MCF 10A (cell line): ENCODE measurements at regions not wholly inside any gene's neighbourhood (a gene's known extent, or its start where the extent isn't known, plus 50 kb on each side); places are given as distances from the start of the nearest gene placed in this dataset.
A peak's percentile ranks its signal among the peaks of the same experiment; 100 is the strongest.
"Not testable (repeated sequence)": the region's sequence is repeated elsewhere in the genome, so short reads cannot be mapped to it uniquely, and the experiment has no call there.

Source experiments
- BruUV-seq: library from RNA; stranded (reverse); fragments of 400-500 nt; replicated peaks from 2 replicates; lab custom pipeline; 2021; lab: Mats Ljungman, UMichigan
- CTCF ChIA-PET: fragments of 300-600 bp; sonication (Branson Sonifier 250); formaldehyde crosslinking; extraction: SDS; loops from one replicate; lab custom pipeline; 2021; ENCODE audit warnings: antibody characterized with exemption, inconsistent platforms; lab: Yijun Ruan, JAX
- POLR2A ChIA-PET: fragments of 300-600, 350-650 bp; sonication (Branson Sonifier 250); formaldehyde crosslinking; extraction: SDS; loops from one replicate; lab custom pipeline; 2020; ENCODE audit warnings: antibody characterized with exemption, inconsistent platforms; lab: Yijun Ruan, JAX
- DNase-seq: peaks from one replicate; pipeline ENCODE4 v3.0.0-alpha.2; 2018; ENCODE audit not compliant: unreplicated experiment
- H3K27ac Mint-ChIP-seq: one replicate; pipeline ENCODE4 v1.8.0; 2022; ENCODE audit warnings: mild to moderate bottlenecking, low read depth, mixed read lengths; ENCODE audit not compliant: unreplicated experiment
- H3K27me3 Mint-ChIP-seq: one replicate; pipeline ENCODE4 v1.8.0; 2022; ENCODE audit warnings: mixed read lengths; ENCODE audit not compliant: insufficient read depth, unreplicated experiment
- H3K36me3 Mint-ChIP-seq: one replicate; pipeline ENCODE4 v1.8.0; 2022; ENCODE audit warnings: mild to moderate bottlenecking, moderate library complexity, mixed read lengths; ENCODE audit not compliant: insufficient read depth, unreplicated experiment
- H3K4me1 Mint-ChIP-seq: one replicate; pipeline ENCODE4 v1.8.0; 2022; ENCODE audit warnings: mixed read lengths; ENCODE audit not compliant: insufficient read depth, unreplicated experiment
- H3K4me3 Mint-ChIP-seq: one replicate; pipeline ENCODE4 v1.8.0; 2022; ENCODE audit warnings: mild to moderate bottlenecking, moderate library complexity, mixed read lengths; ENCODE audit not compliant: unreplicated experiment
- H3K9me3 Mint-ChIP-seq: one replicate; pipeline ENCODE4 v1.8.0; 2022; ENCODE audit warnings: mixed read lengths; ENCODE audit not compliant: unreplicated experiment
- intact Hi-C: fragments of 100-400 bp; cut with micrococcal nuclease; formaldehyde crosslinking; loops from 2 replicates; pipeline ENCODE4 v1.14.1; 2022
- TF ChIP-seq, protein P1 (sequence below): fragments of 200-600 bp; IDR thresholded peaks from one replicate; pipeline ENCODE4 v1.8.0; 2022; ENCODE audit warnings: antibody characterized with exemption, mild to moderate bottlenecking; ENCODE audit not compliant: unreplicated experiment

DNA sequence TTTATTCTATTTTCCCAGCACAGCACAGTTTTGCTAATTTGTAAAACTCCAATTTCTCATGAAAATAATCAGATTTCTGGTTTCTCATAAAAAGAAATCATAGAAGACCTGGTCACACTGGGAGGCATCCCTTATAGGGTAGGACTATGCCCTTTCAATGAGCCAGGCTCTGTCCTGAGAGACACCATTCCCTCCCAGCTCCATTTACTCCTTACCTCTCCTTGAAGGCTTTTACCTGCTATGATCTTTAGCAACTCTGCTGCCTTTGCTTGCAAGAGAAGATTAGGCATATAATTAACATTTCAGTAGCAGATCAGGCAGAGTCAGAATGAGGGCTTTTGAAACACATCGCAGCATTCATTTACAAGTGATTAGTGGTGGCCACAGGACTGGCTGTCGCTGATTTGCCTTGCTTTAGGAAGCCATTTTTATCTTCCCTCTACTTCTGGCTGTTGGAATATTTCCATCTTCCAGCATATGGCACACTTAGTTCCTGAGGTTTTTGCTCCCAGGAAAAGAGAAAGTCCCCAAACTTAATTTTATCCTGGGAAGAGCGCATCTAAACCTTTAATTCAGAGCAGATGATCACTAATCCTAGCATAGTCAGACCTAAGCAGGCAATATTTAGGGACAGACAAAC, 196.9 kb downstream of the SPATA31A1 start:
- intact Hi-C loops, H3K27me3 Mint-ChIP-seq, POLR2A ChIA-PET, CTCF ChIA-PET, H3K9me3 Mint-ChIP-seq, H3K27ac Mint-ChIP-seq, DNase-seq, H3K36me3 Mint-ChIP-seq, H3K4me1 Mint-ChIP-seq, BruUV-seq, H3K4me3 Mint-ChIP-seq: not testable (repeated sequence)

DNA sequence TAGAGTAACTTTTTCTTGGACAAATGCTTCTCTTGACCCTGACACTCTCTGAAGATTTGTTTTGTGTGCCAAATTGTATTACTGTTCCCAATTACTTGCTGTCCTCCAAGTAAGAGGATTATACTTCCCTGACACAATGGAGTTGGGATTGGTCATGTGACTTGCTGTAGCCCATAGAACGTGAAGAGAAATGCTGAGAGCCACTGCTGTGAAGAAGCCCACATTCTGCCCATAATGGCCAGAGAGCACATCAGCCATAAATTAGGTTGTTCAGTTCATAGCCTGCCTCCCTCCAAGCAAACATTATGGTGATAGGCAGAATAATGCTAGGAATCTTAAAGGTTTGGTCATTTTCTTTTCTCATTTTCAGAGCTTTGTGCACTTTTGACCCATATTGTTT, 198.9 kb downstream of the SPATA31A1 start:
- H3K9me3 Mint-ChIP-seq, H3K4me3 Mint-ChIP-seq, POLR2A ChIA-PET, BruUV-seq, H3K4me1 Mint-ChIP-seq, H3K27me3 Mint-ChIP-seq, H3K36me3 Mint-ChIP-seq, DNase-seq, H3K27ac Mint-ChIP-seq, intact Hi-C loops, CTCF ChIA-PET: not testable (repeated sequence)

DNA sequence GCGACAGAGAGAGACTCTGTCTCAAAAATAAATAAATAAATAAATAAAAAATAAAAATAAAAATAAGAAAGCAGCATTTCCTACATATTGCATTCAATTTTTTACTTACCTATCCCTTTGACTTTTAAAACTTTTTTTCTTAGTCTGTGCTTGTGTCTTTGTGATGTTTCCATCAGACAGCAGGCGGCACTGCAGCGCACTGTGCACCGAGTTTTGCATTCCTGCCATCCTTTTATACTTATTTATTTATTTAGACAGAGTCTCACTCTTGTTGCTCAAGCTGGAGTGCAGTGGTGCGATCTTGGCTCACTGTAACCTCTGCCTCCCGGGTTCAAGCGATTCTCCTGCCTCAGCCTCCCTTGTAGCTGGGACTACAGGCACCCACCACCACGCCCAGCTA, 203.9 kb downstream of the SPATA31A1 start:
- TF ChIP-seq, protein P1, sequence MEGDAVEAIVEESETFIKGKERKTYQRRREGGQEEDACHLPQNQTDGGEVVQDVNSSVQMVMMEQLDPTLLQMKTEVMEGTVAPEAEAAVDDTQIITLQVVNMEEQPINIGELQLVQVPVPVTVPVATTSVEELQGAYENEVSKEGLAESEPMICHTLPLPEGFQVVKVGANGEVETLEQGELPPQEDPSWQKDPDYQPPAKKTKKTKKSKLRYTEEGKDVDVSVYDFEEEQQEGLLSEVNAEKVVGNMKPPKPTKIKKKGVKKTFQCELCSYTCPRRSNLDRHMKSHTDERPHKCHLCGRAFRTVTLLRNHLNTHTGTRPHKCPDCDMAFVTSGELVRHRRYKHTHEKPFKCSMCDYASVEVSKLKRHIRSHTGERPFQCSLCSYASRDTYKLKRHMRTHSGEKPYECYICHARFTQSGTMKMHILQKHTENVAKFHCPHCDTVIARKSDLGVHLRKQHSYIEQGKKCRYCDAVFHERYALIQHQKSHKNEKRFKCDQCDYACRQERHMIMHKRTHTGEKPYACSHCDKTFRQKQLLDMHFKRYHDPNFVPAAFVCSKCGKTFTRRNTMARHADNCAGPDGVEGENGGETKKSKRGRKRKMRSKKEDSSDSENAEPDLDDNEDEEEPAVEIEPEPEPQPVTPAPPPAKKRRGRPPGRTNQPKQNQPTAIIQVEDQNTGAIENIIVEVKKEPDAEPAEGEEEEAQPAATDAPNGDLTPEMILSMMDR = peak; percentile 62
- POLR2A ChIA-PET, H3K27me3 Mint-ChIP-seq, H3K4me1 Mint-ChIP-seq, H3K27ac Mint-ChIP-seq, H3K36me3 Mint-ChIP-seq, H3K4me3 Mint-ChIP-seq, BruUV-seq, CTCF ChIA-PET, intact Hi-C loops, H3K9me3 Mint-ChIP-seq, DNase-seq: not testable (repeated sequence)

- POLR2A ChIA-PET, intact Hi-C loops, H3K4me1 Mint-ChIP-seq, H3K36me3 Mint-ChIP-seq, CTCF ChIA-PET, BruUV-seq, H3K27ac Mint-ChIP-seq, H3K9me3 Mint-ChIP-seq, H3K4me3 Mint-ChIP-seq, H3K27me3 Mint-ChIP-seq, DNase-seq: not testable (repeated sequence)
Measured at GRCh38 chr9:39566782-39567181, 211.3 kb downstream of the SPATA31A1 start.

- H3K27ac Mint-ChIP-seq, H3K4me1 Mint-ChIP-seq, POLR2A ChIA-PET, DNase-seq, H3K27me3 Mint-ChIP-seq, H3K9me3 Mint-ChIP-seq, intact Hi-C loops, H3K36me3 Mint-ChIP-seq, H3K4me3 Mint-ChIP-seq, CTCF ChIA-PET, BruUV-seq: not testable (repeated sequence)
Measured at GRCh38 chr9:39567396-39567795, 211.9 kb downstream of the SPATA31A1 start.

DNA sequence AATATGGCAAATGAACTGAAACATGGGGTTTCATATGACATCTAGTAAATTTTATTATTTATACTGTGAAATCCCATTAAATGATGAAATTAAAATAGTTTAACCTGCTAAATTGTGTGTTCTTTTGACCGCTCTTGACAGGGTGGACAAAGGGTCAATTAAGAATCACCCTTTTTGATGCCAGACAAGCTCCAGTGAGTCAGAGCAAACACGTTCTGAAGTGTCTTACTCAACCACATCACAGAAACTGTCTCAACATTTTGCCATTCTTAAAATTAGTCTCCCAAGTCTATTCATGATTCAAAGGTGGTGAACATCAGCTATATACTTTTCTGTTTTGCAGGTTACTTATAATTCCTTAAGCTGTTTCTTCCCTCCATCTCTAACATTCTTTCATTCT, 213.4 kb downstream of the SPATA31A1 start:
- H3K9me3 Mint-ChIP-seq, CTCF ChIA-PET, DNase-seq, POLR2A ChIA-PET, H3K36me3 Mint-ChIP-seq, H3K27me3 Mint-ChIP-seq, H3K4me3 Mint-ChIP-seq, H3K4me1 Mint-ChIP-seq, BruUV-seq, intact Hi-C loops, H3K27ac Mint-ChIP-seq: not testable (repeated sequence)

DNA sequence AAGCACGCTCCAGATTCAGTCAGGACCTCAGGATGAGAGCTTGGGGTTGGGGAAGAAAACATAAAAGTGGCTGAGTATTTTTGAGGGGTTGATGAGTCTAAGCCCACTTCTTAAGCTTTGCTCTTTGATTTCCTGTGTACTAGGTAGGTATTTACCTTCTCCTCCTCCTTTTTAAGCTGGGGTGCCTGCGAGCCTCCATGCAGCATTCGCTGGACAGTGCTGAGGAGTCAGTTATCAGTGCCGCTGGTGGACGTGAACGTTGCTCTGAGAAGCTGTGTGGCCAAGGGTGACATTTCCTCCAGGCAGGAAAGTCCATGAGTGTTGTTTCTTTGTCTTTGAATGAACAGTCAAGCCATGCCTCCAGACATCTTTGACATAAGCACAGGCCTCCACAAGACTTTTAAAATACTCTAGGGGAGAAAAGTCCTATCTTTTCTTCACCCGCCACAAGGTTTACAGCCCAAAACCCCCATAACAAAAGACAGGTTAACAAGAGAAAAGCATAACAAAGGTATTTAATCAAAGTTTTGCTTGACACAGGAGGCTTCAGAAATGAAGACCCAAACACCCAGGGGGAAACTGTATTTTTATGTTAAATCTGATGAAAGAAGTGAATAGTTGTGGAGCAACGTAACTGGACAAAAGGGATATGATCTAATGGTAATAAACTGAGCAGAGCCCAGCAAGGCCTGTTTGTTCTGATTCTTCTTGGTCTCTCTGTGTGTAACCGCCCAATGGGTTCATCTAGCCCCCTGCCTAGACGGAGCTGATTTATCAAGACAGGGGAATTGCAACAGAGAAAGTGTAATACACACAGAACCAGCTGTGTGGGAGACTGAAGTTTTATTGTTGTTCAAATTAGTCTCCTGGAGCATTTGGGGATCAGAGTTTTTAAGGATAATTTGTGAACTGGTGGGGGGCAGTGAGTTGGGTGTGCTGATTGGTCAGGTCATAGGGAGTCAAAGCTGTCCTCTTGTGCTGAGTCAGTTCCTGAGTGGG, 217.9 kb downstream of the SPATA31A1 start:
- BruUV-seq, CTCF ChIA-PET, H3K27me3 Mint-ChIP-seq, POLR2A ChIA-PET, H3K9me3 Mint-ChIP-seq, intact Hi-C loops, H3K4me3 Mint-ChIP-seq, DNase-seq, H3K4me1 Mint-ChIP-seq, H3K36me3 Mint-ChIP-seq, H3K27ac Mint-ChIP-seq: not testable (repeated sequence)

GRCh38 chr9:39579000-39579399, 223.5 kb downstream of the SPATA31A1 start:
- H3K4me1 Mint-ChIP-seq, H3K9me3 Mint-ChIP-seq, H3K27ac Mint-ChIP-seq, BruUV-seq, CTCF ChIA-PET, POLR2A ChIA-PET, DNase-seq, H3K36me3 Mint-ChIP-seq, intact Hi-C loops, H3K27me3 Mint-ChIP-seq, H3K4me3 Mint-ChIP-seq: not testable (repeated sequence)
